Epithelial cell of esophagus (primary cell): ENCODE measurements at regions not wholly inside any gene's neighbourhood (a gene's known extent, or its start where the extent isn't known, plus 50 kb on each side); places are given as distances from the start of the nearest gene placed in this dataset.
A peak's percentile ranks its signal among the peaks of the same experiment; 100 is the strongest.

Source experiments
- DNase-seq: peaks from one replicate; pipeline ENCODE4 v3.0.0; 2010; ENCODE audit warnings: low read depth
- H3K4me3 ChIP-seq: 2 replicates; pipeline ENCODE4 v1.5.1; 2011; ENCODE audit warnings: mild to moderate bottlenecking, low read length, control low read depth
- TF ChIP-seq, protein P1 (sequence below): IDR thresholded peaks from 2 replicates; pipeline ENCODE4 v1.5.1; 2011; ENCODE audit warnings: low read depth, mild to moderate bottlenecking, low read length, control low read depth, inconsistent platforms; ENCODE audit not compliant: insufficient read depth; ENCODE audit errors: missing control alignments

DNA sequence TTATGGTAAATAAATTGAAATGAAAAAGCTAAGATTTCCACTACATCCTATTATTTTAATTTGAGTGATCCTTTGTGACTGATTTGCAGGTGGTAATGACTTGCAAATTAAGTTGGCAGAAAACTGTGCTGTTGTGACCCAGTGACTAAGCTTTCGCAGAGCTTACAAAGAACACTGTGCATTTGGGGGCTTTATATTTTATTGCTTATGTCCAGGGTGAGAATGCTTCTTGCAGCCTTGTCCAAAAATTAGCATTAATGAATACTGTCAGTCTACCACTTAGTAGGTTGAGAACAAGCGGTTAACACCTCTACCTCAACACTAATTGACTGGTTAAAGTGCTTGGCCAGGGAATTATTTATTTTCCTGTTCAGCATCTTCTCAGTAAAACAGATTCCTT is 991.3 kb upstream of the DIAPH2 start:
- no peak overlapping the region for H3K4me3 ChIP-seq
- no peak for DNase-seq
- TF ChIP-seq, protein P1, sequence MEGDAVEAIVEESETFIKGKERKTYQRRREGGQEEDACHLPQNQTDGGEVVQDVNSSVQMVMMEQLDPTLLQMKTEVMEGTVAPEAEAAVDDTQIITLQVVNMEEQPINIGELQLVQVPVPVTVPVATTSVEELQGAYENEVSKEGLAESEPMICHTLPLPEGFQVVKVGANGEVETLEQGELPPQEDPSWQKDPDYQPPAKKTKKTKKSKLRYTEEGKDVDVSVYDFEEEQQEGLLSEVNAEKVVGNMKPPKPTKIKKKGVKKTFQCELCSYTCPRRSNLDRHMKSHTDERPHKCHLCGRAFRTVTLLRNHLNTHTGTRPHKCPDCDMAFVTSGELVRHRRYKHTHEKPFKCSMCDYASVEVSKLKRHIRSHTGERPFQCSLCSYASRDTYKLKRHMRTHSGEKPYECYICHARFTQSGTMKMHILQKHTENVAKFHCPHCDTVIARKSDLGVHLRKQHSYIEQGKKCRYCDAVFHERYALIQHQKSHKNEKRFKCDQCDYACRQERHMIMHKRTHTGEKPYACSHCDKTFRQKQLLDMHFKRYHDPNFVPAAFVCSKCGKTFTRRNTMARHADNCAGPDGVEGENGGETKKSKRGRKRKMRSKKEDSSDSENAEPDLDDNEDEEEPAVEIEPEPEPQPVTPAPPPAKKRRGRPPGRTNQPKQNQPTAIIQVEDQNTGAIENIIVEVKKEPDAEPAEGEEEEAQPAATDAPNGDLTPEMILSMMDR = no peak

GRCh38 chrX:95703696-95704095 is 980.9 kb upstream of the DIAPH2 start:
- TF ChIP-seq, protein P1 = no peak
- no peak overlapping the region for H3K4me3 ChIP-seq
- DNase-seq = peak; percentile 10

DNA sequence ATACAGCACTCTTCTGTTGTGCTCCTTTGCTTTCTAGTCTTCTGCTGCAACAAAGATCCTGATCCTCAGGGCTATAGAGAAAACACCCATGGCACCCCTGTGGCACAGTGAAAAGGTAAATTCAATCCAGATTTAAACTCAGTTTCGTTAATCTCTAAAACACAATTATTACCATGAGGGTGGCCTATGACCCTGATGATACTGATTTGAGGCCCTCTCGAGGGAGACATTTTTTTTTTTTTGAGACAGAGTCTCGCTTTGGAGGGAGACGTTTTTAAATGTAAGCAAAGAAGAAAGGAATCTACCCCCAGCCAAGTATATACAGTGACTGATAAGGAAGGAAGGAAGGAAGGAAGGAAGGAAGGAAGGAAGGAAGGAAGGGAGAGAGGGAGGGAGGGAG is 967.8 kb upstream of the DIAPH2 start:
- TF ChIP-seq, protein P1 = no peak
- H3K4me3 ChIP-seq = no peak overlapping the region
- no peak for DNase-seq

DNA sequence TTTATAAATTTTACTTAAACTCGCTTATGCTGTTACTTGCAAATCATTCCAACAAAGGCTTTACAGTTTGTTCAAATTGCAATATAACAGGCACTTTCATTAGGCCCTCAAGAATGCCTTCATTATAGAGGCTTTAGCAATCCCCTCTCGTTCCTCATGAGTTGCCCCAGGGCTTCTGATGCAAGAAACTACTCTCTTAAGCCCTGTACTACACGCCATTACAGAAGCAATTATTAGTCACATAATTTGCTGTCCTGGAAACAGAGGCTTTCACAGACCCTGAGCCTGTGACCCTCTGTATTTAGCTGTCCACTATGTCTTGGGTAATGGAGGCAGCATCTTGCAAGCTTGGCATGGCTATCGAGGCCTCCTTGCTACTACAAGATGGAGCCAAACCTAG is 965.9 kb upstream of the DIAPH2 start:
- TF ChIP-seq, protein P1 = no peak
- no peak overlapping the region for H3K4me3 ChIP-seq
- DNase-seq = peak; percentile 27

DNA sequence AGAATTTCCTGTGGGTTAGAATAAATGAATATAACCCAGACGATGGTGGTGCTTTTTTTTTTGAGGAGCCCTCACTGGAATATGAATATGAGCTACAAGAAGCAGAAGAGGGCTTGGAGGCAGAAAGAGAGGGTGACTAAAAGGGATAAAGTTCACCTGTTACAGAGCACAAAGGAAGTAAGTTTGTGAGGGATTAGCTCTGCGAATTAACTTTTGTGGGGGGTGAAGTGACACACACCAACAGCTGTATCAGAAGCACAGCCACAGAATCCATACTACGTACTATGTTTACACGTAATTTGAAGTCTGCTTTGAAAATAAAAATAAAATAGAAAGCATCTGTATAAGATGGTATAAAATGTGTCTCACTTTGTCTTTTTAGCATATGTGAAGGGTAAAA is 963.6 kb upstream of the DIAPH2 start:
- TF ChIP-seq, protein P1 = no peak
- no peak for DNase-seq
- H3K4me3 ChIP-seq = no peak overlapping the region

- TF ChIP-seq, protein P1 = no peak
- DNase-seq = no peak
- no peak overlapping the region for H3K4me3 ChIP-seq
Measured at GRCh38 chrX:95728446-95728845, 956.2 kb upstream of the DIAPH2 start.

DNA sequence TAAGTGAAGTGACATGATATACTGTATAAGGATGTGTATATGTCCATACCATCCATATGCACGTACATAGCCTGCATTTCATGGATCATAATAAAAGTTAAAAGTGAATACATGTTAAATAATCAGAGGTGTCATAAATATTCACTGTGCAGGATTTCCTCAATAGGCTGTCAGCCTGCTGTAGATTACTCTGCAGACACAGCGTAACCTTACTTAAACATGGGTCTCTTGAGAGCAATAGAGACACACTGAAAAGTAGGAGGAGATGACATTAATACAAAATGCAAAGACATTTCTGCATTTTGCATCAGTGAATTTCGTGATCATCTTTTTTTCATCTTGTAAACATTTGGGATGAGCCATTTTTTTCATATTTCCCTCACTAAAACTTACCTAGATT is 955.2 kb upstream of the DIAPH2 start:
- TF ChIP-seq, protein P1 = no peak
- no peak for DNase-seq
- no peak overlapping the region for H3K4me3 ChIP-seq
